ENCODE measurements at regions not wholly inside any gene's neighbourhood (a gene's known extent, or its start where the extent isn't known, plus 50 kb on each side); places are given as distances from the start of the nearest gene placed in this dataset.
A peak's percentile ranks its signal among the peaks of the same experiment; 100 is the strongest.
"Not testable (repeated sequence)": the region's sequence is repeated elsewhere in the genome, so short reads cannot be mapped to it uniquely, and the experiment has no call there.

DNA sequence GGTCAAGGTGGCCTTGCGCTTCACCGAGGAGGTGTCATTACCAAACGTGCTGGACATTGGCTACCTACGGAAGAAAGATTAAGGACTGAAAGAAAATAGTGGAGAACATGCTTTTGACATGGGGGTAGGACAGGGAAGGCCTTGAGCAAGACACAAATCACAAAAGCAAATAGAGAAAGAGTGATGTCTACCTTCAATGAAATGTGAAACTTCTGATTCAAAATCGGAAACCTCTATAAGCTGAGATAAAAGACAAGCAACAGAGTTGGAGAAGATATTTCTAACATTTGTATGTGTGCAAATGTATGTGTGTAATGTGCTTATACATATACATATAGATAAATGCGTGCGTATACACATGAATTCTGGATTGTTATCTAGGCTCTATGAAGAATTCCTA, 89.5 kb upstream of the PLGLB2 start:
- in situ Hi-C loops (cut with MboI; ENCODE audit: low pct_ligation_motif_present in 1 of 4, low pct_unique_long_range_greater_than_20kb in 1 of 4, low sequenced_read_pairs in 3 of 4): not testable (repeated sequence)

DNA sequence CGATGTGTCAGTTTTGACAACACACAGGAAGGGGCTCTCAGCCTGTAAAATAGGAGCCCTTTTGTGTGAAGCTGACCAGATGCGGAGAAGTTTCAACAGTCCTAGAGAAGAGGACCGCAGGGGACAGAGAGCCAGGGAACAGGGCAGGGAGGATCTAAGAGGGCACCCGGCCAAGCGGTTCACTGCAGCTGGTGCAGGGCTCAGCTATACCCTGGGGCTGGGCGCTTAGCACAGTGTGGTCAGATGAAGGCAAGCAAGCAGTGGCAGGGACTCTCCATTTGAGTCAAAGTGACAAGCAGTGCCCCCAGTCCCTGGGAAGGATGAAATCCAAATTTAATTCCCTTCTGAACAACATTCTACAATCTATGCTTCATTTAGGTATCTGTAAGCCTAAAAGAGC, 88.9 kb upstream of the PLGLB2 start:
- 40% methylated on average over 4 of the region's 6 CpGs; no CpG with 5 or more reads in 1 of the 2 donors for WGBS, 2 donors (ENCODE audit: low coverage in 1 of 2)
- H3K4me1 ChIP-seq; intact Hi-C loops (cut with DNase I; ENCODE audit: low total_unique reads); H3K4me3 ChIP-seq; H3K9me3 ChIP-seq; in situ Hi-C loops (cut with MboI; ENCODE audit: low pct_ligation_motif_present in 1 of 4, low pct_unique_long_range_greater_than_20kb in 1 of 4, low sequenced_read_pairs in 3 of 4); H3K36me3 ChIP-seq; H3K27me3 ChIP-seq: not testable (repeated sequence)
- peak; percentile 22 for DNase-seq
- H3K27ac ChIP-seq: peak overlapping the region in 1 of 4 donors; percentile 46

More for the DNA sequence above, 89.5 kb upstream of the PLGLB2 start:
- WGBS, 2 donors (ENCODE audit: low coverage in 1 of 2): no CpG with 5 or more reads among the region's 7 CpGs
- DNase-seq; H3K4me1 ChIP-seq; H3K4me3 ChIP-seq; H3K9me3 ChIP-seq; H3K27me3 ChIP-seq; H3K36me3 ChIP-seq; intact Hi-C loops (cut with DNase I; ENCODE audit: low total_unique reads): not testable (repeated sequence)
- peak overlapping the region in 1 of 4 donors; percentile 46 for H3K27ac ChIP-seq

DNA sequence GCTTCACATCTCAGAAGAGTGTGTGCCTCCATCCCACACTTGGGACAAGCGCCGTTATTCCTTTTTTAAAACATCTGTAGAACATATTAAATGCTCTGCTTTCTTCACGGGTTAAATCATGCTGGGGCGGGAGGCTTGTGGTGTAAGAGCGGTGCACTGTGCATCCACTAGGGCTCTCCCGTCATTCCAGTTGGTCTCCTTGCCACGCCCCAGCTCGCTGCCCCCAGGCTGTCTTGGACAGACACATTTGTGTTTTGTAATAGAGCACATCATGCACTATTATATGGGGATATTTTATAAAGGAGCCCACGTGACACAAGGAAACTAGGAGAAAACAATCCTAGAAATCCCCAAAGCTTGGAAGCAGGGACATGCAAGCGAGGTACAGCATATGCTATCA, 87.7 kb upstream of the PLGLB2 start:
- intact Hi-C loops (cut with DNase I; ENCODE audit: low total_unique reads); H3K36me3 ChIP-seq; in situ Hi-C loops (cut with MboI; ENCODE audit: low pct_ligation_motif_present in 1 of 4, low pct_unique_long_range_greater_than_20kb in 1 of 4, low sequenced_read_pairs in 3 of 4); H3K4me3 ChIP-seq; DNase-seq; H3K27me3 ChIP-seq; H3K27ac ChIP-seq; H3K4me1 ChIP-seq; H3K9me3 ChIP-seq: not testable (repeated sequence)
- 96 to 100% methylated on average over 3 to 7 of the region's 10 CpGs for WGBS, 2 donors (ENCODE audit: low coverage in 1 of 2)

DNA sequence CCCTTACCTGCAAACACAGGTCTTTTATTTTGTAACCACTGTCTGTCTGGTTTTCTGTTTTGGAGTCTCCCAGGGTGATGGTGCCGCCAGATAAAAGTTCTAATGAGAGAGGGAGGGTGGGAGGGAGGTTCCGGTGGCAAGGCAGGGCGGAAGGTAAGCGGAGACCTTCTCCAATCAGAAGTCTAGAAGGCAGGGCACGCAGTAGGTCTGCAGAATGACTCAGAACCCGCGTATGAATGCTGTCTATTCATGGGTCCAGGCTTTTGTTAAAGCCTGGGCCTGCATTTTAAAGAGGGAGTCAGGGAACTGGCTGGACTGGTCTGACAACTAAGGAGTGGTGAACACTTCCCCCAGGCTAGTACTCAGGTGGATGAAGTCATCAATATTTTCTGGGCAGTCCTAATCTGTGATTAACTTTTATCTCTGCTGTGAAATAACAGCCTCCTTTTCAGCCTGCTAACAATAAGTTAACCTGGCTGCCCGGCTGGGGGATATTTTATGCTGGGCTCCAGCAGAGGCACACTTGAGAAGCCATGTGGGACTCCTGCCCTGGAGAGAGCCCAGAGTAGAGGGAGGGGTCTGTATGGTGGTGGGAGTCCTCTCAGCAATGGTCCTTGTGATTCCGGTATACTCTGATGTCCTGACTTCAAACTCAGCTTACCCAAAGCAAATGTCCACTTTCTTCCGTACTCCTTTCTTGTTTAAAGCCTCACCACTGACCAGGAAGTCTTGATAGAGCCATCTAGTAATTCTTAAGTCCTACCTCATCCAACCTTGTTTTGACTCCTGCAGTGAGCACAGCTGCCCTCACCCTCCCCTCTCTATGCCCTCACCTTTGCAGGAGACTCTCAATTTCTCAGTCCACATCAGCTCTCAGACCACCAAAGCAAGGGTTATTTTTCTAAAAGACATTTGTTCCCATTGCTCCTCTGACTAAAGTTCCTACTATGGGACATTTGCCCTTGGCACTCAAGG, 85.3 kb upstream of the PLGLB2 start:
- H3K4me1 ChIP-seq; H3K27me3 ChIP-seq; intact Hi-C loops (cut with DNase I; ENCODE audit: low total_unique reads); in situ Hi-C loops (cut with MboI; ENCODE audit: low pct_ligation_motif_present in 1 of 4, low pct_unique_long_range_greater_than_20kb in 1 of 4, low sequenced_read_pairs in 3 of 4); H3K36me3 ChIP-seq; H3K9me3 ChIP-seq; H3K4me3 ChIP-seq: not testable (repeated sequence)
- DNase-seq: peak; percentile 49
- H3K27ac ChIP-seq: peak overlapping the region in 2 of 4 donors; percentile 51 to 55
- 60 to 64% methylated on average over 1 to 9 of the region's 10 CpGs for WGBS, 2 donors (ENCODE audit: low coverage in 1 of 2)

DNA sequence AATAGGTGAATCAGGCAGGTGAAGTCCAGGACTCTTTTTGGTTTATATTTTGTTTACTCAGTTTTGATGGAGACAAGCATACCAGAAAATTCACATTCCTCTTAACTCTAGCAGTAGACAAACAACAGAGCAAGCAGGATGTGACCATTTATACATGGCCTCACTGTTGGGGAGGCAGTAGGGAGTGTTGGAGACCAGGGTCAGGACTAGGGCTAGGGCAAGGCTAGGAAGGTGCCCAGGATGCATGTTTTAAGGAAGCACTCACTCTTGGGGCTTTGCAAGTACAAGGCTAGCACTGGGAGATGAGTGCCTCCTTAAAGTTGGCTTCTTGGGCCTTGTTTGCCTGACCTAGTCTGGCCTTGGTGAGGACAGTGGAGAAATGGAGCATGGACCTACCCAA, 84.5 kb upstream of the PLGLB2 start:
- intact Hi-C loops (cut with DNase I; ENCODE audit: low total_unique reads); H3K27ac ChIP-seq; DNase-seq; in situ Hi-C loops (cut with MboI; ENCODE audit: low pct_ligation_motif_present in 1 of 4, low pct_unique_long_range_greater_than_20kb in 1 of 4, low sequenced_read_pairs in 3 of 4); H3K4me1 ChIP-seq; H3K9me3 ChIP-seq; H3K4me3 ChIP-seq; H3K36me3 ChIP-seq; H3K27me3 ChIP-seq: not testable (repeated sequence)

DNA sequence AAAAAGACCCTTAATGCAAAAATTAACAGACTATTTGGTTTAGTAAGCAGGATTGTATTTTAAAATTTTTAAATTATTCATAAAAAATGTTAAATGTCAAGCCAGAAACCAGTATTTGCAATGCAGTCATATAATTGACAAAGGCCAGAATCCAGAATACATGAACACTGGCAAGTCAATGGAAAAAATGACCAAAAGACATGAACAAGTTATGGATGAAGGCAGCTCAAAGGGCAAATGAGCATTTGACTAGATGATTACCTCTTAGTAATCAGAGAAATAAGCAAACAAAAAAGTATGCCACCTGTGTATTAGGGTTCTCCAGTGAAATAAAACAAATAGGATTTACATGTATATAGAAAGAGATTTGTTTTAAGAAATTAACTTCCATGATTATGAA, 80.9 kb upstream of the PLGLB2 start:
- H3K9me3 ChIP-seq; H3K4me3 ChIP-seq; H3K4me1 ChIP-seq; in situ Hi-C loops (cut with MboI; ENCODE audit: low pct_ligation_motif_present in 1 of 4, low pct_unique_long_range_greater_than_20kb in 1 of 4, low sequenced_read_pairs in 3 of 4); H3K27me3 ChIP-seq; H3K36me3 ChIP-seq; DNase-seq; intact Hi-C loops (cut with DNase I; ENCODE audit: low total_unique reads); H3K27ac ChIP-seq: not testable (repeated sequence)

DNA sequence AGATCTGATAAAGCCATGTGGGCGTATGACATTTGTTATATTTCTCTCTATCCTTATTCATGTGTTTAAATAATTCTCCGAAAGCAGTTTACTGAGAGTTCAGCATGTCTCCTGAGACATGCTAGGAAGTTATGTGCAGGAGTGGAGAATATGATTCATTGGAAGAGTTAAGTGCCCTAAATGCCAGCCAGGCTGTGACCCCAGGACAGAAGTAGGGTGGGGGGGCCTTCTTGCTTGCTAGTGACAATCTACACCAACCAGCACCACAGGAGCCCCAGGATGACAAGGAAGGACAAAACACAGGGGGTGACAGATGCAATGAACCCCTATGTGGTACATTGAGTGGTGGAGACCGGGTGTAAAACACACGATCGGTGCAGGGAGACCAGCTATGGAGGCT, 79.5 kb upstream of the PLGLB2 start:
- H3K4me1 ChIP-seq; intact Hi-C loops (cut with DNase I; ENCODE audit: low total_unique reads); H3K27ac ChIP-seq; DNase-seq; H3K36me3 ChIP-seq; H3K9me3 ChIP-seq; H3K27me3 ChIP-seq; H3K4me3 ChIP-seq; in situ Hi-C loops (cut with MboI; ENCODE audit: low pct_ligation_motif_present in 1 of 4, low pct_unique_long_range_greater_than_20kb in 1 of 4, low sequenced_read_pairs in 3 of 4): not testable (repeated sequence)
- WGBS, 2 donors (ENCODE audit: low coverage in 1 of 2): no CpG with 5 or more reads among the region's 5 CpGs

DNA sequence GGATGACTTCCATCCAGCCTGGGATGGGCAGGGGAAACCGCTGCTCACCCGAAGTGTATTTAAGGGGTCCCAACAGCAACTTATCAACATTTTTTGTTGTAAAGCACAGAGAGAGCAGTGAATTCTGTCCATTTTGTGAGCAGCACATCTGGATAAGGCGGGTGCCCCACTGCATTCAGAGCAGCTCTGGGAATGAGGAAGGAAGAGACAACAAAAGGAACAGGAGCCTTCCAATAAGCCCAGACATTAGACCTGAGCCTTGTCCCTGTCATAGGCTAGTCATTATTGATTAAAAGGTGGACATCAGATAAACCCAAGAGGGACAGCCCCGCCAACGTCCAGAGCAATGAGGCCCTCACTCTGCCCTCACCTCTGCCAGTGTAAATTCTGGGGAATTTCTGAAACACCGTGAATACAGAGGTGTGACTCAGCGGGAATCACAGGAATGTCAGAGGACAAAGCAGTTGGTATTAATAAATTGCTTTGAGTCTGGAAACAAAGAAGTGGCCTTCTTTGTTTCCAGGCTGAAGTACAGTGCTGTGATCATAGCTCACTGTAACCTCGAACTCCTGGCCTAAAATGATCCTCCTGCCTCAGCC, 78.2 kb upstream of the PLGLB2 start:
- DNase-seq; in situ Hi-C loops (cut with MboI; ENCODE audit: low pct_ligation_motif_present in 1 of 4, low pct_unique_long_range_greater_than_20kb in 1 of 4, low sequenced_read_pairs in 3 of 4); H3K9me3 ChIP-seq; intact Hi-C loops (cut with DNase I; ENCODE audit: low total_unique reads); H3K36me3 ChIP-seq; H3K4me1 ChIP-seq; H3K27me3 ChIP-seq; H3K27ac ChIP-seq; H3K4me3 ChIP-seq: not testable (repeated sequence)
- WGBS, 2 donors (ENCODE audit: low coverage in 1 of 2): 100% methylated on average over 4 of the region's 8 CpGs; no CpG with 5 or more reads in 1 of the 2 donors

DNA sequence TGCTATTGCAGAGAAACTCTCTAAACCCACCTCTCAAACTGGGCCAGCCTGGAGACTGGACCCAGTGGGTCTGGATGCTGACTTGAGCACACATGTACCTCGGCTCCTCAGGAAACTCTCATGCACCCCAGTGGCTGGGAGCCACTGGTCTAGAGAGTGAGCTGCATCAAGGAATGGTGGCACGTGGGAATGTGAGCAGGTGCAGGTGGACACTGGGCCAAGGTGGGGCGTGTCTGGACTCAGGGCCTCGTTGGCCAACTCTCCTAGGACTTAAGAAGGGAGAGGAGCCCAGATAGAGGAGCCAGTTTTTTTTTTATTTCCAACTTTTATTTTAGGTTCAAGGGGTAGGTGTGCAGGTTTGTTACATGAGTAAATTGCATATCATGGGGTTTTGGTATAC, 75.5 kb upstream of the PLGLB2 start:
- H3K27me3 ChIP-seq; H3K36me3 ChIP-seq; H3K4me3 ChIP-seq; H3K4me1 ChIP-seq; DNase-seq; H3K27ac ChIP-seq; in situ Hi-C loops (cut with MboI; ENCODE audit: low pct_ligation_motif_present in 1 of 4, low pct_unique_long_range_greater_than_20kb in 1 of 4, low sequenced_read_pairs in 3 of 4); intact Hi-C loops (cut with DNase I; ENCODE audit: low total_unique reads); H3K9me3 ChIP-seq: not testable (repeated sequence)
- WGBS, 2 donors (ENCODE audit: low coverage in 1 of 2): 86% methylated on average over 4 of the region's 4 CpGs; no CpG with 5 or more reads in 1 of the 2 donors

DNA sequence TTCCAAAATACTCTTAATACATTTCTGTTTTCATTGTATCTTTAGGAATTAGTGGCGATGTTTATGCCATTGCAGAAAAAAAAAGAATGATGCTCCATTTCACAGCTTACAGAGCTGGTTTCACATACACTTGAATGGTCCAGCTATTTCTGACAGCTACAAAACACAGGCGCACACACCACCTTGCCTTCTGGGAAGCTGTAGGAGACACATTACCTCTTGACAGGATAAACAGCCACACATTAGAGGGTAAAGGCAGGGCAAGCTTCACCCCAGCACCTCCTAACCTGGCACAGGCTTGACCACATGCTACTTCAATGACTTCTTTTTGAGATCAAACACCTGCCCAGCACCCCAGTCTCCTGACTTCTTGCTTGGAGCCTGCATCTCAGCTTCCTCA, 73.2 kb upstream of the PLGLB2 start:
- 80% methylated on average over 1 of the region's 2 CpGs; no CpG with 5 or more reads in 1 of the 2 donors for WGBS, 2 donors (ENCODE audit: low coverage in 1 of 2)
- in situ Hi-C loops (cut with MboI; ENCODE audit: low pct_ligation_motif_present in 1 of 4, low pct_unique_long_range_greater_than_20kb in 1 of 4, low sequenced_read_pairs in 3 of 4); H3K4me1 ChIP-seq: not testable (repeated sequence)

DNA sequence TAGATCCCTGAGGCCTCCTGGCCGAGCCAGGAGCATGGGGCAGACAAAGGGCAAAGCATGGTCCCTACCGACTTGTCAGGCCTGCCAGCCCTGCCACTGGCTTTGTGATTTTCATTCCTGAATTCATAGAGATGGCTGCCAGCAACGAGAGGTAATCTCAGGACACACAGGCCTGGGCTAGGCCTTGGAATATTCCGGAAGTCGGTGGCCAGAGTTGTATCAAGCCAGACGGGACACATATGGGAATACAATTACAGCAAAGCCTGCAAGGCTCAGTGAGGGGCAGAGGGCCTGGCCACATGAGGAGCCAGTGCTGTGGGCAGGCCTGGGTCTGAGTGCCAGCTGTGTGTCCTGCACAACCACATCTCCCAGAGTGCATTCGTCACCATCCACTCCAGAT, 72.4 kb upstream of the PLGLB2 start:
- H3K9me3 ChIP-seq; in situ Hi-C loops (cut with MboI; ENCODE audit: low pct_ligation_motif_present in 1 of 4, low pct_unique_long_range_greater_than_20kb in 1 of 4, low sequenced_read_pairs in 3 of 4); H3K27me3 ChIP-seq; H3K27ac ChIP-seq; intact Hi-C loops (cut with DNase I; ENCODE audit: low total_unique reads); DNase-seq; H3K4me3 ChIP-seq; H3K4me1 ChIP-seq; H3K36me3 ChIP-seq: not testable (repeated sequence)
- WGBS, 2 donors (ENCODE audit: low coverage in 1 of 2): no CpG with 5 or more reads among the region's 7 CpGs

More for the DNA sequence above, 73.2 kb upstream of the PLGLB2 start:
- H3K27me3 ChIP-seq; H3K4me3 ChIP-seq; DNase-seq; H3K9me3 ChIP-seq; intact Hi-C loops (cut with DNase I; ENCODE audit: low total_unique reads); H3K36me3 ChIP-seq; H3K27ac ChIP-seq: not testable (repeated sequence)
